ENCODE measurements at regions not wholly inside any gene's neighbourhood (a gene's known extent, or its start where the extent isn't known, plus 50 kb on each side); places are given as distances from the start of the nearest gene placed in this dataset.
"Not testable (repeated sequence)": the region's sequence is repeated elsewhere in the genome, so short reads cannot be mapped to it uniquely, and the experiment has no call there.

DNA sequence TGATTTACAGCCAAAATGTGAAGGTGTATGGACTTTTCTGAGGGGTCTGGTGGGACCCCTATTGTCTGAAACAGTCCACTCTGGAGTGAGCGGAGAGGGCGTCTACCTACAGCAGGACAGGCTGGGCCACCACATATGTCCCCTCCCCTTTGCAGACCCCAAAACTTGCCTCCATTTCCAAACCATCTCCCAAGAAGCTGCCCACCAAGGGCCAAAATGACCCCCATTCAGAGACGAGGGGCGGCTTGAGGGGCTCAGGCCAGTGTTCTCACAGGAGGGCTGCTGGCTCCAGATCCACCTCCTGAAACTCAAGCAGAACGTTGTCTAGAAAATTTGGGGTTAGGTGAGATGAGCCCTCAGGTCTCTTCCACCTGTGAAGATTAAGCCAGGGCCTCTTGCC, 161.1 kb upstream of the SALL3 start:
- DNase-seq, result no peak

DNA sequence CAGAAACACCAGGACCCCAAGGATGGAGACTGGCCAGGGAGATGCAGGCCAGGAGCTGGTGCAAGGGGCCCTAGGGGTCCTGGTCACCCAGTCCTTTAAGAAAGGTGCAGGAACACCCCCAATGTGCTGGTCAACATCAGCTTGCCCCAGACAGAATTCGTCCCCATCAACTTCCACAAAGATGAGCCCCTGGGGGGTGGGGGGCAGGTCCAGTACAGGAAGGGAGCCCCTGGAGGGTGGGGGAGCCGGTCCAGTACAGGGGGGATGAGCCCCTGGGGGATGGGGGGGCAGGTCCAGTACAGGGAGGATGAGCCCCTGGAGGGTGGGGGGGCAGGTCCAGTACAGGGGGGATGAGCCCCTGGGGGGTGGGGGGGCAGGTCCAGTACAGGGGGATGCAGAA, 160.7 kb upstream of the SALL3 start:
- DNase-seq, result no peak

DNA sequence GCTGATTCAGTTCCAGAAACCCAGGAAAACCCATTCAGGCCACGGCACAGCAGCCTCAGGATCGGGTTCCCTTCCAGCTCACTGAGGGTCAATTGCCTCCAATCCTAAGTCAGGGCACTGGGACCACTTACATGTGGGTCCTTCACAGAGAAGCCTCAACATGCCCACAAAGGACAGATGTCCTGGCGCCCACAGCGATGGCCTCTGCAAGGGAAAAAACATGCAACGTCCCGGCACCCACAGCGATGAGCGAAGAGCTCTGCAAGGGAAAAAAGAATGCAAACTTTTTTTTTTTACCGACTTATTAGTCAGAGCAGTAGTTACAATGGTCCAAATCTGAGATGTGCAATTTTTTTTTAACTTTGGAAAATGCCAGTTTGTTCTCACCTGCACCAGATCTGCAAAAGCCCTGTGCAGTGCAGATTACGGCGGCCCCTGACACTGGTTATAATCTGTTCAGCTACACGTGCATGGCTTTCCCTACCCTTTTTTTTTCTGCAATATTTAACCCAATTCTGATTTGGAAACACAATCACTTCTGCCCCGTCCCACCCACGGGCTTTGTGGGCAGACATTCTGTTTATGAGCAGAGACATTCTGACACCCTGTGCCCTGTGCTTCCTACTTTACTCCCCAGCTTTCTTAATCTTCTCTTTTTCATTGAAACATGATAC, 159.3 kb upstream of the SALL3 start:
- DNase-seq, result no peak

DNA sequence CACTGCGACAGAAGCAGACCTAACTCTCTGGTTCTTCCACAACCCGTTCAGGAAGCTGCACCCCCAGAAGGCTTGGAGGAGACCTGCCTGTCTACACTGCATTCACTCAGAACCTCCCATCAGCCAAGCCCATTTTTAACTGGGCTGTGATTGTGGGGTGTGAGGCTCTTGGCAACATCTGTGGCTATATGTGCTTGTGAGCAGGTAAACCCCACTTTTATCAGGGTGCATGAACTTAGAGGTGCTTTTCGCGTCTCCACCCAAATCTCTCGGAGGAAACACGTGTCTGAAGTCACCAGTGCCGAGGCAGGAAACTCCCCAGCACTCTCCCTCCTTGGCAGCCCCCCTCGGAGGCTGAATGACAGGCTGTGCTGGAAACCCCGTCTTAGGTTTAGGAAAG, 158.2 kb upstream of the SALL3 start:
- DNase-seq, result no peak

DNA sequence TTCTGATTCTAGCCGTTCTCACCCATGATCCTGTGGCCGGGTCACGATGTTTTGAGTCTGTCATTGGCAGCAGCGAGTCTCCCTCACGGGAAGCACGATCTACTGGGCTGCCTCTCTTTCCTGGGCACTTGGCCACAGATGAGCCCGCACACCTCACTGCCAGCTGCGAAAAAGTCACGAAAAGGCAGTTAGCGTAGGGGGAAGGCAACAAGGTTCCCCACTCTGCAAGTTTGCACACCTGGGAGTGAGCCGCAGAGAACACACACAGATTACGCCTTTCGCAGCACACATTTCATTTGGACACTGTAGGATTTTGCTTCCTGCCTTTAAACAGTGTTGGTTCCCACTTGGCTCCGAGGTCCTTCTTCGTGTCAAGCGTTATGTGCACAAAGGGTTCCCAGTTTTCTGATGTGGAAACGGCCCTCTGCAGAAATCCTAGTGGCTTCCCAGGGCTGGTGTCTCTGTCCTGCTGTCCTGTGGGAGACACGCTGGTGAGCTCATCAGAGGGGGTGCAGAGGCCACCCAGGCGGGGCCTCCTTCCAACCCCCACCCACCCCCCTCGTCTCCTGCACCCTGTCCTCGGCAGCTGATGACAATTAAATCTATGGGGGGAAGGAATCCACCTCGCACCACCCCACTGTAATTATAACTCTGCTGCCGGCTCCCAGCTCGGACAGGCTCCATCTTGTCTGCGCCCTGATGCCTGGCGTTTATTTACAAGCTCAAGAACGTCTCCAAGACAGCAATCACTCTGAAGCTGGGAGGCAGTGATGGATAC, 157.3 kb upstream of the SALL3 start:
- no peak for DNase-seq

DNA sequence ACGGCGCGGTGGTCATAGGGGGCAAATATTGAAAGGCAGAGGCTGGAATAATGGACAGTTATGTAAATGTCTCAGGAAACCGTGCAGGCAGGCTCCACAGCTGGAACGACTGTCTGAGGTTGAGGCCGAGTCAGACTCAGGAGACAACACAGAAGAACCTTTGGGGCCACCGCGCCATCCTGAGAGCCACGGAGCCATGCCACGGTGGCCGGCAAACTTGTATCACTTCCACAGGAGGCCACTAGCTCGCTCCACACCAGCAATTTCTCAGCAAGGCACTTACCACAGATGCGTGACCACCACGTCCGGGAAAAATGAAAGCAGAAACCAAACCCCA, 156.7 kb upstream of the SALL3 start:
- no peak for DNase-seq

DNA sequence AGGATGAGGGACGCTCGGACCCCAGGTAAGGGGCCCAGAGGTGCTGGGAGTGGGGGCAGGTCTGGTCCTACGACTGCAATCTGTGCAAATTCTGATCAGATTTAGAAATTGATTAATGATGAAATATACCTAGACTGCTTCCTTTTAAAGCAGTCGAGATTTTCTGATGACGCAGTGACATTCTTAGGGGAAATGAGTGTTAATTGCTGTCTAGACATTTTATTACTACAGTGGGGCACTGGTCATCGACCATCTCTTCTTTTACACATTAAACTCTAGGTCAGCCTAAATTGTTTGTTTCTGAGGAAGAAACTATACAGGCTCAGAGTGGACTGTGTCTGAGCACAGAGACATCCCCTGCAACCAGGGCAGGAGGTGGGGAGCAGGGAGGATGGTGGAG, 154.4 kb upstream of the SALL3 start:
- no peak for DNase-seq

DNA sequence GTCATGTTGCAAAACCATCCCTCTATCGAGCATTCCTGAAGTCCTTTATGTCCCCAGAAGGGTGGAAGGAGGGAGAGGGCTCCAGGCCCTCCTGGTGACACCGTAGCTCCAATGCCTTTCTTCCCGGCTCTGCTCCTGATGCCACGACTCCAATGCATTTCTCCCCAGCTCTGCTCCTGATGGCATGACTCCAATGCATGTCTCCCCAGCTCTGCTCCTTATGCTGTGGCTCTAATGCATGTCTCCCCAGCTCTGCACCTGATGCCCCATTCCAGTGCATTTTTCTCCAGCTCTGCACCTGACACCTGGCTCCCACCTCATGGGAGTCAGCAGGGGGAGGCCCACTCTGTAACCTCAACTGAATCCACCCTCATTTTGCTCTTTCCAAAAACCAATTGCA, 153.0 kb upstream of the SALL3 start:
- no peak for DNase-seq

DNA sequence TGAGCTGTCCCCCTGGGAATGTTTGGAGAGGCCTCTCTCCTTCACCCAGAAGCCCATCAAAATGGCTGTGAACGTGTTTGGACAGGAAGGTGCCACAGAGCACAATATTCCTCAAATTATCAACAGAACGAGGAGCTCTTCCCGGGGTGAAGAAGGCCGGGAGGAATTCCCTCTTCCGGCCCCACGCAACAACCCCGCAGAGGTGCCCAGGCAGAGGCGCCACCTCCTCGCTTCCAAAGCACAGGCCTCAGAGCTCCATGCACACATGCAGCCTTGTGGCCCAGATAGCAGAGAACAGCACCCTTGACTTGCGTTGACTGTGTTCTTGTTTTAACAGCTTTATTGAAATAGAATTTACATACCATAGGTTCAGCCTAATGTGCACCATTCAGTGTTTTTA, 152.5 kb upstream of the SALL3 start:
- DNase-seq, result no peak

DNA sequence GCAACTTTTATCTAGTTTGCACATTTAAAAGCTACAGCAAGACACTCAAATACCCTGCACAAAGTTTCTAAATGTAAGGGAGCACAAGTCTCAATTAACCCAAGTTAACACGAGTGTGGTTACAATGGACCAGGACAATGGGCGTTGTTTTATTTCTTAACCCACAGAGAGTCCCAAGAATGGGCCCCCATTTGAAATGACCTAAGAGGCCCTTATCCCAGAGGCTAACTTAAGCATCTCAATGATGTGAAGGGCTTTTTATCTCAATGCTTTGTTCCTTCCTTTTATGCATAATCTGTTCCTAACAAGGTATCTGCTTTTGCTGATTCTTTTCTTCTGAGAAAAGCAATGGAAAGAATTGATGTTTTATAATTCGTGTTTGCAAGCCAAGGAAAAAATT, 151.5 kb upstream of the SALL3 start:
- DNase-seq, result no peak

DNA sequence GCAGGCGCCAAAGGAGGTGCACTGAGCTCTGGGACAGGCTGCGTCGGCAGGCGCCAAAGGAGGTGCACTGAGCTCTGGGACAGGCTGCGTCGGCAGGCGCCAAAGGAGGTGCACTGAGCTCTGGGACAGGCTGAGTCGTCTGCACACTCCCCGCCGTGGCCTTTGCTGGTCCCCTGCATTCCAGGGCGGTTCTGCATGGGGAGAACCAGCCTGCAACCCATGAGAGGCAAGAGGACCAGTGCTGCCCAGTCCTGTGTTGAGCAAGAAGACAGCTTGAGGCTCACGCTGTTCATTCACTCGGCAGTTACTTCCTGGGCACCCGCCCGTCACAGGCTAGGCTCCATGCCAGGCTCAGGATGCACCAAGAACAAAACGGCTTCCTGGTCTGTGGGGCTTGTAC, 150.6 kb upstream of the SALL3 start:
- DNase-seq, result not testable (repeated sequence)

DNA sequence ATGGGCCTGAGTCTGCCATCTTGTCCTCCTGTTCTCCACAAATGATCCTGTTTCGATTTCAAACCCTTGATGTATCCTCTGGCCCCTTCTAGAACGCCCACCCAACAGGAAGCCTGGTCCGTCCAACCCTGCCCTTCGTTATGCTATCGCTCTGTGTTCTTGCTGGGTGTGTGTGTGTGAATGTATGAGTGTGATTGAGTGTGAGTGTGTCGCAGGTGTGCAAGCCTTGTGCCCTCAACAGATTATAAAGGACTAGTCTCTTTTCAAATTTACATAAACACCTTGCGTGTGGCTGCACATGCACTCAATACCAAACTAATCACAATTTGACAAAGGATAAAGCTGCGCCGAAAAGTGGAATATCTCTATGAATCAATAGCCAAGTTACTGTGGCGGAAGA, 149.5 kb upstream of the SALL3 start:
- DNase-seq, result no peak

DNA sequence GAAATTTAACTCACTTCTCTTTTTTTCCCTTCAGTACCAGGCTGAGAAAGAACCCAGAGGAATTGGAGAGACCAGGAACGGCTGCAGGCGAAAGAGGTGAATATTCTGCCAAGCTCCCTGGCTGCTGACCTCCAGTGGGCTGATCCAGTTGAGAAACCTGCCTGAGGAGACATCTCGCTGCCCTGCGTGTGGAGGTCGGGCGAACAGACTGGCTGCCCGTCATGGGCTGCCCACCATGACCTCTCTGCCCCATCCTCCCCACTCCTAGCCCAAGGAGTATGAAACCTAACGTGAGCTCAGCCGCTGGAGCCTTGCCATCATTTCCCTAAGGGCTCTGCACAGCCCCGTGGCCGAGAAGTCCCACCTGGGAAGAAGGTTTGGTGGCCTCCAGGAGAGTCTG, 148.8 kb upstream of the SALL3 start:
- no peak for DNase-seq

DNA sequence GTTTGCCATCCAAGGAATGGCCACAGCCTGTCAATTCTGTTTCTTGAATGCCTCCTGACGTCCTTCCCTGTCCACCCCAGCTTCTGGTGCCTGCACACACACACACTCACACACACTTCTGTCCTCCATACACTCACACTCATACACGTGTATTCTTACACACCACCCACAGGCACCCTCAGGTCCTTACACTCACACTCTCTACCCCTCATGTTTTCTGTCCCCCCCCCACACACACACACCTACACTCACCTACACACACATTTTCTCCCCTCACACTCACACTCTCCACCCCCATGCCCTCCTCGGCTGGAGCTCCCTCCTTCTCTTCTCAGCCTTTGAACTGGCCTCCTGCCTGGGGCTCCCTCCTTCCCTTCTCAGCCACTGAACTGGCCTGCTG, 148.0 kb upstream of the SALL3 start:
- DNase-seq, result no peak

DNA sequence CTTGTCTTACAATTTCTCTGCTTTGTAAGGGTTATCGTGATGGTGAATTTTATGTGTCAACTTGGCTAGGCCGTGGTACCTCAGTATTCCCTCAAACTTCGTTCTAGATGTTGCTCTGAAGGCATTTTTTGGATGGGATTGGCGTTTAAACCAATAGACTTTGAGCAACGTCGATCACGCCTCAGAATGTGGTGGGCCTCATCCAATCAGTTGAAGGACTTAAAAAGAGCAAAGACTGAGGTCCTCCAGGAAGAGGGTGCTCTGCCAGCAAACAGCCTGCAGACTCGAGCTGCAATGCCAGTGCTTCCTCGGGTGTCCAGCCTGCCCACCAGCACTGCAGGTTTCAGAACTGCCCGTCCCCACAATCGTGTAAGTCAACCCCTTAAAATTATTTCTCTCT, 145.8 kb upstream of the SALL3 start:
- DNase-seq, result no peak

DNA sequence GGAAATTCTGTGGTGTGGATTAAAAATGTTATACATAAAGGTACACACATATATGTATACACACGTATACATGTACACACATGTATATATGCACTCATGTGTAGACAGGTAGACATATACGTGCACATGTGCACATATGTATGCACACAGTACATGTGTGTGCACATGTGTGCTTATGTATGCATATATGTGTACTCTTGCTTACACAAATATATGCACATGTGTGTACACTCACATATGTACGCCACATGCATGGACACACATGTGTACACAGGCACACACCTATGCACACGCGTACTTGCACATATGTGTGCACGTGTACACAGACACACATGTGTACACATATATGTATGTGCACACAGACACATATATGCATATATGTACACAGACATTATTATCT, 142.8 kb upstream of the SALL3 start:
- DNase-seq, result no peak

DNA sequence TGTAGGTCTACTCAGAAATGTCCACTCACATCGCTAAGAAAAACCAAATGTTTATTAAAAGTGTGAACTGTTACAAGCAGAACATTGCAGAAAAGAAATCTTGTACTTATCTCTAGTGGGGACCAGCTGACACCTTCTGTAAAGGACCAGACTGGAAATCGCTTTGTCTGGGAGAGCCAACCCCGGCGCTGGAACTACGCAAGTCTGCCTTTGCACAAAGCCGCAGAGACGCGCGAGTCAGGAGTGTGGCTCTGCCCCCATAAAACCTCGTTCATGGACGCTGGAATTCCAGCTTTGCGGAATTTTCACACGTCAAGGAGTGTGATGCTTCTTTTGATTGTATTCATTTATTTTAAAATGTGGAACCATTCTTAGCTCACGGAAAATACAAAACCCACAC, 141.9 kb upstream of the SALL3 start:
- DNase-seq, result no peak

DNA sequence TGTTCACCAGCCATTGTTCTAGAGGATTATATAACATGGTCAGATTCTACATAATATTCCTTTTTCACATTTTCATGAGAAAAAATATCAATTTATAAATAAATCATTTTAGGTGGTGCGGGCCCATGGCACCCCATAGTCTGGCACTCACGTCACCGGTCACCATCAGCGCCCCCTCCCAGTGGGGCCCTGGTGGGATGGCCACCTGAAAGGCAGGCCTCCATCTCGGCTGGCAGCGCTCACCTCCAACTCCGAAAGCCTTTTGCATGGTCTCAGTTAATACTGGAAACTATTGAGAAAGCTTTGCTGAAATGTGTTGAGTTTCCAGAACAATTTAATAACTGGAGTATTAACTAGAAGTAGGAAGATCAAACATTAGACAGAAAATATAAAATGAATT, 141.4 kb upstream of the SALL3 start:
- no peak for DNase-seq

DNA sequence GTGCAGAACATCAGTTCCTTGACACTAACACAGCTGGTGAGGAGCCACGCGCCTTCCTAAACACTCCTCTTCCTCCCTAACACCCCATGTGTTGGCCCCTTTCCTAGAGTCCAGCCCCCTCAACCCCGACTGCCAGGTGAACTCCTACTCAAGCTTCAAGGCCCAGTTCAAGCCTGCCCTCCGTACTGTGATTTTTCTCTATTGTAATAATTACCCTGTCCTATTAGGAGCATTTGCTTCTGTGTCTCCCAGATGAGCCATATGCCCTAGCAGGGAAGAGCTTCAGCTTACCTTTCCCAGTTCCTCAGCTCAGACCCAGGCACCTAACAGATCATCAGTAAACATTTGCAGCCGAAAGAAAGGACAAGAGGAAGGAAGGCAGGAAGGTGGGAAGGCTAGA, 130.6 kb upstream of the SALL3 start:
- DNase-seq, result no peak

DNA sequence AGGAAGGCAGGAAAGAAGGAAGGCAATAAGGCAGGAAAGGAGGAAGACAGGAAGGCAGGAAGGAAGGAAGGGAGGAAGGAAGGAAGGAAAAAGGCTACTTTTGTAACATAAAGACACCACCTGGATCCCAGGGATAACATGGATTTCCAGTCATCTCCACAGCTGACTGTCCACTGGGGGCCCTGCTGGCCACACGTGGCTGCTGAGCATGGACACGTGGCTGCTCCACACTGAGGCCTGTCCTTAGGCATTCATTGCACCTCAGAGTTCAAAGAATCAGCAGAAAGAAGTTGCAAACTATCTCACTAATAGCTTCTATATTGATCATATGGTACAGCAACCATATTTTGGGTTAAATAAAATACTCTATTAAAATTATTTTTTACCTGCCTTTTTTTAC, 130.2 kb upstream of the SALL3 start:
- no peak for DNase-seq

DNA sequence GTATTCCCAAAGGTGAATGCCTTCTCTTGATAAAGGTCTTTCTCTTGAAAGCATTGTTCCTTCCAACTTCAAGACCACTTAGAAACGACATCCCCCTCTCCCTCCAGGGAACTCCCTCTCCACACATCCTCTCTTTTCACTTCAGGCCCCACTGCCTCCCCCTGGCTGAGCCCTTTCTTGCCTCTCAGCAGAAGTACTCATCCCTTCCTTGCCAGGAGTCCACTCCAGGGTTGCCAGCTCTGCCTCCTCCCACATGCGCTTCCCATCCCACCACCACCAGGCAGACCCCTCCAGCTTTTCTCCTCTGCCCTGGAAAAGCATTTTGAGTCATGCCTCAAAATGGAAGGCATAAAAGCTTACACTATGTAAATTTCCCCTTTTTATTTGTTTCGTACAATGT, 126.3 kb upstream of the SALL3 start:
- no peak for DNase-seq

DNA sequence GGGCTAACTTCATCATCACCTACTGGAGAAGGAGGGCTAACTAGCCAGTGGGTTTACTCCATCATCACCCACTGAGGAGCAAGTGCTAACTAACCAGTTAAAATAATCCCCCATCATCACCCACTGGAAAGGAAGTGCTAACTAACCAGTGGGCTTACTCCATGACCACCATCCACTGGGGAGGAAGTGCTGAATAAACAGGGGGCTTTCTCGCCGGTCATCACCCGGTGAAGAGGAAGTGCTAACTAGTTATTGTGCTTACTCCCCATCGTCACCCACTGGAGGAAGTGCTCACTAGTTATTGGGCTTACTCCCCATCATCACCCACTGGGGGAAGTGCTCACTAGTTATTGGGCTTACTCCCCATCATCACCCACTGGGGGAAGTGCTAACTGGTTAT, 124.4 kb upstream of the SALL3 start:
- no peak for DNase-seq

DNA sequence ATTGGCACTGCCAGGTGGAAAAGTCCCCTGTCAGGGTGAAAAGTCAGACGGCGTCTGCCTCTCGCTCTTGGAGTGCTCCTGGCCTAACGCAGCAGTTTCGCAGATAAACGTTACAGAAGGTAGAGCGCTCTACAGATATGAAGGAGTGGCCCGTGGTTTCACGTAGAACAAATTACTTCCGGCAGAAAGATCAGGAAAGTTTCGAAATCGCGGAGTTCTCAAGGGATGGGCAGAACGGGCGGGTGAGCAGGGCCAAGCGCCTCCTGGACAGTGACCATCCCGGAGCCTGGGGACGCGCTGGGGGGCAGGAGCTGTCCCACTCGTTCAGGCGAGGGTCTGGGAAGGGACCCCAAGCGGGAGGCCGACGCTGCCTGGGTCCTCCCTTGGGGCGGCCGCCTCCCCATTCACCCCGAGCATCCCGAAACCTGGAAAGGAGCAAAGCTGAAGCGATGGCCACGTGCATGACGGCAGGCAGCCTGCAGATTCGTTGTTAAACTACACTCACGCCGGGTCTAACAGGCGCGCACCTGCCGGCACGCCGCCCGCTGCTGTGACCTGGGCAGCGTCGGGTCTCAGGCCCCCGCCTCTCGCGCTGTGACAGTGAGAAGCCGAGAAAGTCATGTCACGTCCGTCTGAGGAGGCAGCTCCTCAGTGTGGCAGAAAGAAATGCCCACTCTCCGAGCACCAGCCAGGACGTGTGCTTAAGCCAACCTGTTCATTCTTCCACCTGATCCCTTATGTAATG, 122.9 kb upstream of the SALL3 start:
- no peak for DNase-seq

Data from CD4-positive, alpha-beta T cell treated with Interleukin-15 for 1 hour (primary cell).